ENCODE measurements at regions not wholly inside any gene's neighbourhood (a gene's known extent, or its start where the extent isn't known, plus 50 kb on each side); places are given as distances from the start of the nearest gene placed in this dataset.
A peak's percentile ranks its signal among the peaks of the same experiment; 100 is the strongest.

- Histone ChIP-seq H3K36me3 (no peaks in the 10 kb centered on the region), H3K9me3 (no peaks in the 10 kb centered on the region), H3K4me1 (peaks cover 0 to 16% (median 0%) of the 10 kb centered on the region in 4 donors), H3K4me3 (no peak overlapping the region), H3K27me3 (no peaks in the 10 kb centered on the region), H3K27ac (no peak overlapping the region)
- DNase-seq: no peak
- 68 to 90% methylated on average over 2 of the region's 2 CpGs for WGBS, 2 donors
- no peak for TF ChIP-seq CTCF (IDR thresholded peaks at IDR 0.05)
- no peak for TF ChIP-seq POLR2AphosphoS5 (IDR thresholded peaks at IDR 0.05)
- no peak for TF ChIP-seq EP300 (IDR thresholded peaks at IDR 0.05)
- no peak for TF ChIP-seq POLR2A (IDR thresholded peaks at IDR 0.05)
- intact Hi-C loops (cut with DNase I): no loop called here
Observed at GRCh38 chr18:45163871-45164270, 451.4 kb upstream of the SLC14A2 start.

GRCh38 chr18:45164551-45164950 is 450.7 kb upstream of the SLC14A2 start:
- H3K4me1 ChIP-seq: peaks cover 0 to 16% (median 0%) of the 10 kb centered on the region in 4 donors
- 56 to 83% methylated on average over 1 of the region's 1 CpG for WGBS, 2 donors
- H3K27ac ChIP-seq: no peak overlapping the region
- no peak overlapping the region for H3K4me3 ChIP-seq
- no peaks in the 10 kb centered on the region for H3K9me3 ChIP-seq
- intact Hi-C loops (cut with DNase I): no loop called here
- no peak for DNase-seq
- H3K27me3 ChIP-seq: no peaks in the 10 kb centered on the region
- H3K36me3 ChIP-seq: no peaks in the 10 kb centered on the region
- TF ChIP-seq EP300 (IDR thresholded peaks at IDR 0.05) (no peak), POLR2A (IDR thresholded peaks at IDR 0.05) (no peak), POLR2AphosphoS5 (IDR thresholded peaks at IDR 0.05) (no peak), CTCF (IDR thresholded peaks at IDR 0.05) (no peak)

- no peaks in the 10 kb centered on the region for H3K27me3 ChIP-seq
- intact Hi-C loops (cut with DNase I): no loop called here
- TF ChIP-seq POLR2A (IDR thresholded peaks at IDR 0.05) (no peak), CTCF (IDR thresholded peaks at IDR 0.05) (no peak), POLR2AphosphoS5 (IDR thresholded peaks at IDR 0.05) (no peak), EP300 (IDR thresholded peaks at IDR 0.05) (no peak)
Observed at GRCh38 chr18:45165176-45165713, 450.0 kb upstream of the SLC14A2 start.

GRCh38 chr18:45165871-45166270 is 449.4 kb upstream of the SLC14A2 start:
- no peaks in the 10 kb centered on the region for H3K9me3 ChIP-seq
- H3K4me1 ChIP-seq: peaks cover 0 to 16% (median 0%) of the 10 kb centered on the region in 4 donors
- TF ChIP-seq CTCF (IDR thresholded peaks at IDR 0.05) (no peak), POLR2A (IDR thresholded peaks at IDR 0.05) (no peak), EP300 (IDR thresholded peaks at IDR 0.05) (no peak), POLR2AphosphoS5 (IDR thresholded peaks at IDR 0.05) (no peak)
- H3K27me3 ChIP-seq: no peaks in the 10 kb centered on the region
- 68 to 86% methylated on average over 3 of the region's 3 CpGs for WGBS, 2 donors
- H3K36me3 ChIP-seq: no peaks in the 10 kb centered on the region
- DNase-seq: no peak
- H3K4me3 ChIP-seq: no peak overlapping the region
- no peak overlapping the region for H3K27ac ChIP-seq
- intact Hi-C loops (cut with DNase I): no loop called here

More at GRCh38 chr18:45165176-45165713, 450.0 kb upstream of the SLC14A2 start:
- DNase-seq: no peak
- Histone ChIP-seq H3K36me3 (no peaks in the 10 kb centered on the region), H3K4me1 (peaks cover 0 to 16% (median 0%) of the 10 kb centered on the region in 4 donors), H3K27ac (no peak overlapping the region), H3K9me3 (no peaks in the 10 kb centered on the region), H3K4me3 (no peak overlapping the region)

GRCh38 chr18:45166341-45166835 is 448.9 kb upstream of the SLC14A2 start:
- Histone ChIP-seq H3K4me3 (no peak overlapping the region), H3K4me1 (peaks cover 0 to 16% (median 0%) of the 10 kb centered on the region in 4 donors), H3K9me3 (no peaks in the 10 kb centered on the region), H3K27me3 (no peaks in the 10 kb centered on the region), H3K27ac (no peak overlapping the region), H3K36me3 (no peaks in the 10 kb centered on the region)
- DNase-seq: no peak
- intact Hi-C loops (cut with DNase I): no loop called here
- 24 to 74% methylated on average over 5 of the region's 5 CpGs for WGBS, 2 donors
- no peak for TF ChIP-seq POLR2A (IDR thresholded peaks at IDR 0.05)
- peak in 1 of 4 donors; percentile 9 for TF ChIP-seq POLR2AphosphoS5 (IDR thresholded peaks at IDR 0.05)
